HG03039 (cell line): ENCODE measurements at regions not wholly inside any gene's neighbourhood (a gene's known extent, or its start where the extent isn't known, plus 50 kb on each side); places are given as distances from the start of the nearest gene placed in this dataset.
"Not testable (repeated sequence)": the region's sequence is repeated elsewhere in the genome, so short reads cannot be mapped to it uniquely, and the experiment has no call there.

Experiments used
- ATAC-seq: cut with Tn5 transposase; IDR thresholded peaks from one replicate; pipeline ENCODE4 v1.9.1; 2021; ENCODE audit warnings: mild to moderate bottlenecking, moderate library complexity; ENCODE audit not compliant: unreplicated experiment

- not testable (repeated sequence) for ATAC-seq
Observed at GRCh38 chrY:25152322-25152721, 100.4 kb upstream of the BPY2C start.

- peak; percentile 74 for ATAC-seq
Observed at GRCh38 chrY:25148007-25148406, 96.1 kb upstream of the BPY2C start.

GRCh38 chrY:25132139-25132849, 80.4 kb upstream of the BPY2C start:
- not testable (repeated sequence) for ATAC-seq

- not testable (repeated sequence) for ATAC-seq
Observed at GRCh38 chrY:25120897-25121296, 69.0 kb upstream of the BPY2C start.

- ATAC-seq, result not testable (repeated sequence)
Observed at GRCh38 chrY:25108180-25108579, 56.3 kb upstream of the BPY2C start.
